SIG-M5 treated with dmso at 0.1 percent for 504 hours (cell line): ENCODE measurements at regions not wholly inside any gene's neighbourhood (a gene's known extent, or its start where the extent isn't known, plus 50 kb on each side); places are given as distances from the start of the nearest gene placed in this dataset.
"Not testable (repeated sequence)": the region's sequence is repeated elsewhere in the genome, so short reads cannot be mapped to it uniquely, and the experiment has no call there.

Source experiments
- DNase-seq: peaks from one replicate; lab custom pipeline; 2025; ENCODE audit not compliant: unreplicated experiment; lab: John Stamatoyannopoulos, UW

- DNase-seq: no peak
These were observed 925.3 kb upstream of the CDH10 start for GRCh38 chr5:25570067-25570583.

GRCh38 chr5:25568989-25569625 is 924.3 kb upstream of the CDH10 start:
- DNase-seq: no peak

- no peak for DNase-seq
These were observed 923.5 kb upstream of the CDH10 start for GRCh38 chr5:25568294-25568693.

DNA sequence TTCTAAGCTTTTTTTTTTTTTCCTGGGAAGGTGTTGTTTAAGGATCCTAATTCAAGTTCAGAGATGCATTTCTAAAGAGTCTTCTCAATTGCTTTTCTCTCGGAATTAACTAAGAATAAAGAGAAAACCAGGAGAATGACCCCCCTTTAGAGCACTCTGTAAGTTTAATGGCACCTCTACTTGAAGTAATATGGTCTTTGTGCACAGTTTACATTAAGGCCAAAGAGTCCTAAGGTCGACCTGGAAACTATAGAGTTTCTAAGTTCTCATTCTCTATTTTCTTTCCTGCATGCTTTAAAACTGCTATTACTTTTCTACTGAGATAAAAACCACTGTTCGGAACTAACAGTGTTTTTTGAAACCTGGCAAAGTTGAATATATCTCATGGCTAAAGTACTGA is 923.1 kb upstream of the CDH10 start:
- no peak for DNase-seq

DNA sequence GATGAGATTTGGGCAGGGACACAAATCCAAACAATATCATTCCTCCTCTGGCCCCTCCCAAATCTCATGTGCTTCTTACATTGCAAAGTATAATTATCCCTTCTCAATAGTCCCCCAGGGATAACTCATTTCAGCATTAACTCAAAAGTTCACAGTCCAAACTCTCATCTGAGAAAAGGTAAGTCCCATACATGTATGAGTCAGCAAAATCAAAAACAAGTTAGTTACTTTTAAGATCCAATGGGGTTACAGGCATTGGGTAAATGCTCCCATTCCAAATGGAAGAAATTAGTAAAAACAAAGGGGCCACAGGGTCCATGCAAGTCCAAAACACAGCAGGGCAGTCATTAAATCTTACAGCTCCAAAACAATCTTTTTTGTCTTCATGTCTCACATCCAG is 917.9 kb upstream of the CDH10 start:
- no peak for DNase-seq

GRCh38 chr5:25554077-25554476 is 909.3 kb upstream of the CDH10 start:
- no peak for DNase-seq

DNA sequence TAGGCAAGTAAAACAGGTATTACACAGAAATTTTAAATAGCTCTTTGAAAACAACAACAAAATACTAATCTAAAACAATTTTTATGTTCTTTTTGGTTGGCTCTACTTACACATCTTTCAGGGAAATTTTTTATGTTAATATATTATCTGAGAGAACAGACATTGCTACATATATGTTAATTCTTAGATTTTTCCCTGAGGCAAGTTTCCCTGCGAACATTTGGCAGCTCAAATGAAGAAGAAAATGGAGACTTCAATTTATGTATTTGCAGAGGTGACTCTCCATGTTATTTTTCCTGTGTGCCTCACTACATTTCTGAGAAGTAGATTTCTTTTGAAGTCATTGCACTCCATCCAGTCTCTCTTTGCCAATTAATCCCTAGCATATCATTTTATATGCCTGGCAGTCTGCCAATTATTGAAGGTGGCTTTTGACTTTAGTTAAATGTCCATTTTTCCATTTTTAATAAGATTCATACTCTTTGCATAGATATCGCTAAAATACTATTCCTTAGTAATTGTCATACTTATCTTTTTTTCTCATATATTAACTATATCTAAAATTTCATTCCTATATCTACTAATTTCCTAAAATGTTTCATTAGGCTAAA is 908.2 kb upstream of the CDH10 start:
- no peak for DNase-seq

DNA sequence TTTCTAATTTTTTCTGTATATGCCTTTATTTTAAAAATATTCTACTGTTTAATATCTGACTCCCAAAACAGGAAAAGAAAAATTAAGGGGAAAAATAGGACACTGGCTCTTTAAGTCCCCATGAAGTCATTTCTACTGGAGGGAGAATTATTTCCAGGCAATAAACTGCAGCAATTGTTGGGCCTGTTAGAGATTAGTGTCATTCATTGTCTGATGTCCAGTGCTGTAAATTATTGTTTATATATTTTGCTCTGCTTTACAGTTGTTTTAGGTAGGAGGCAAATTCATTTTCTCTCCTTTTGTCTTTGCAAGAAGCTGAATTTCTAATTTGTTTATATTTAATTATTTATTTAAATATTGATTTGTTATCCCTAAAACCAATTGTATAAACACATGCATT is 906.0 kb upstream of the CDH10 start:
- no peak for DNase-seq

DNA sequence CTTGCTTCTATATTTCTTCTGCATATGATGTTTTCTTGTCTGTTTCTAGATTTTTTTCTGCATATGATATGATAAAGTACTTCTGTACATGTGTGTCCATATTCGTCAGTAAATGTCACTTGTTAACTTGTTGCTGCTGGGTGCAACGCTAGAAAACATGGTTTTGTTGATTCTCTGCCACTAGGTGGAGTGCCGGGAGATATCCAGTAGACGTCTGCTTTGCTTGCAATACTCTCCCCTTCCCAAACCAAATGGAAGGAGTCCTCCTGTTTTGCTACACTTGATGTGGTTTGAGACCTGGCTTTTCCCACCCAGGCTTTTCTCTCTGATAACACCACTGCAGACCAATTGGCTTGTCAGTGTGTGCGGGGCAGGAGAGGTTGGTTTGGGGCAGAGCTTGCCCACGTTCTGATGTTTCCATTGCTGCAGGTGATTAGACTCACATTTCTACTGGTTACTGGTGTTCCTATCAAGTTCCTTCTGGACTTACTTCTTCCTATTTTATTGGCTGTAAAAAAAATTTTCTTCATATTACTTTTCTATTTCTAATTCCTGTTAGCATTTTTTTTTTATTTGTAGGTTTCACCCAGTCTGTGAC is 900.0 kb upstream of the CDH10 start:
- peak; percentile 53 for DNase-seq

- no peak for DNase-seq
These were observed 895.9 kb upstream of the CDH10 start for GRCh38 chr5:25540628-25541027.

- DNase-seq: no peak
These were observed 894.8 kb upstream of the CDH10 start for GRCh38 chr5:25539536-25539935.

- not testable (repeated sequence) for DNase-seq
These were observed 891.7 kb upstream of the CDH10 start for GRCh38 chr5:25536461-25536860.

DNA sequence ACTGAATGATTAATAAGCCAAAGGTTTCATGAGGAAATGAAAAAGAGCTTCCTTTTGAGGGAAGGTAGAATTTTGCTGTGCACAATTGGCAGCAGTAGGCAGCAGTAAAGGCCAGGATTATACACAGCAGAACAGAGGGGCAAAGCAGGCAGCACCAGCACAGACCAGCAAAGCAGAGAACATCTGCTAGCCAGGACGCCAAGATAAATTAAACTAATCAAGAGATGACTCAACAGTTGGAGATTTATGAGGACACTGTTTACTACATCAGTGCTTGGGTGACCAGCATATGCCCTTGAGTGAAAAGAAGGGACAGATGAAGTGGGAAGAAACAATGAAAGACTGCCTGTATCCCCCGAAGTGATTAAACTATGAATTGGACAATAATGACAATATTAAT is 871.4 kb upstream of the CDH10 start:
- no peak for DNase-seq

- DNase-seq: no peak
These were observed 870.7 kb upstream of the CDH10 start for GRCh38 chr5:25515525-25515924.

DNA sequence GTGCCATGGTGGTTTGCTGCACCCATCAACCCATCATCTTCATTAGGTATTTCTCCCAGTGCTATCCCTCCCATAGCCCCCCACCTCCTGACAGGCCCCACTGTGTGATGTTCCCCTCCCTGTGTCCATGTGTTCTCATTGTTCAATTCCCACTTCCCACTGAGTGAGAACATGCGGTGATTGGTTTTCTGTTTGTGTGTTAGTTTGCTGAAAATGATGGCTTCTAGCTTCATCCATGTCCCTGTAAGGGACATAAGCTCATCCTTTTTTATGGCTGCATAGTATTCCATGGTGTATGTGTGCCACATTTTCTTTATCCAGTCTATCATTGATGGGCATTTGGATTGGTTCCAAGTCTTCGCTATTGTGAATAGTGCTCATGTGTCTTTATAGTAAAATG is 865.9 kb upstream of the CDH10 start:
- not testable (repeated sequence) for DNase-seq

DNA sequence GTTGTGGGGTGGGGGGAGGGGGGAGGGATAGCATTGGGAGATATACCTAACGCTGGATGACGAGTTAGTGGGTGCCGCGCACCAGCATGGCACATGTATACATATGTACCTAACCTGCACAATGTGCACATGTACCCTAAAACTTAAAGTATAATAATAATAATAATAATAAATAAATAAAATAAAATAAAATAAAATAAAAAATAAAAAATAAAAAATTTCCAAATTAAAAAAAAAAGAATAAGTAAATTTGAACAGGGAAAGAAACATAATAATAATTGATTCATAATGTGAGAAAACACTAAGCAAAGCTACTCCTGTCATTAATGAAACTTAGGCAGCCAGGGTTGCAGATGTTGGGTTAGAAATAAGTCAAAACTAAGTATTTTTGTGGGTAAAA is 863.2 kb upstream of the CDH10 start:
- DNase-seq: not testable (repeated sequence)

- no peak for DNase-seq
These were observed 855.9 kb upstream of the CDH10 start for GRCh38 chr5:25500635-25501034.

DNA sequence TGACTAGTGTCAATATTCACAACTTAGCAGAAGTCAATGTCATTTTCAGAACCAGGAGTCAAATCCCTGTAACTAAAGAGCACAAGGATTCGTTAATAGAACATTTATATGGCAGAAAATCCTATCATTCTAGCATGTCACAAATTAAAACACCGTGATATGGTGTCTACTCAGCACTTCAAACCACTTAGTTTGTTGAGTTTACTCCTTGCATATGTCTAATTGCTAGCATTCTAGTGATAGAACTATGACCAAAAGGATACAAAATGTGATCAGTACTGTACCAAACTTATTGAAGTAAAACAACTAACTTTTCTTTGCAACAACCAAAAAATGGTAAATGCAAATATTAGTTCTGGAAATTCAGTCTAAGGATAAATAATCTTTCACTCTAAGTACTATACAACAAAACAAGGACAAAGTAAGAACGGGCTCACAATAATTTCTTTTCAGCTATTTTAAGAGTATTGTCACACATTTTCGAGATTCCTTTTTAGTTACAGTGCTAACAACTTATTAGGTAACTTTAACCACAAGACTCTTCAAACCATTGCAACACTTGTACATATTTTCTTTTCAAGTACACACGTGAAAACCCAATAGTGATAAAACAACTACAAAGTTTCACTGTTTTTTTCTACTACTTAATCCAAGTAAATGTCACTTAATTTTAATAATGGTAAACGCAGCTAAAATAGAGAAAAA is 845.2 kb upstream of the CDH10 start:
- DNase-seq: peak; percentile 73

DNA sequence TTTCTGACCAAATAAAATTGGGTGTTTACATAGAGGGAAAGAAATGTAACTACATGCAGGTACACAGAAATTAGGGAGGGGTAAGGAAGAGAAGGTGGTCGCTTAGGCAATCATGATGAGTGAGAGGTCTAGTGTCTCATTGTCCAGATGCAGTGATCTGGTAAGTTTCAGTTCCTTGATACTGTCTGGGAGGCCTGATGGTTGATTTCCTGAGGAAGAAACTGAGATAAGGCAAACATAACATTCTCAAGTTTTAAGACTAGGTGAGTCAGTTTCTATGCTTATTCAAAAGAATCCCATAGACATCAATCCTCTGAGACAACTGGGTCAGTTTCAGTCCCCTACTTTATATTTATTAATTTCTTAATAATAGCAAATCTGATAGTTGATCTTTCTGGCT is 843.3 kb upstream of the CDH10 start:
- no peak for DNase-seq

- no peak for DNase-seq
These were observed 839.6 kb upstream of the CDH10 start for GRCh38 chr5:25484391-25484790.

DNA sequence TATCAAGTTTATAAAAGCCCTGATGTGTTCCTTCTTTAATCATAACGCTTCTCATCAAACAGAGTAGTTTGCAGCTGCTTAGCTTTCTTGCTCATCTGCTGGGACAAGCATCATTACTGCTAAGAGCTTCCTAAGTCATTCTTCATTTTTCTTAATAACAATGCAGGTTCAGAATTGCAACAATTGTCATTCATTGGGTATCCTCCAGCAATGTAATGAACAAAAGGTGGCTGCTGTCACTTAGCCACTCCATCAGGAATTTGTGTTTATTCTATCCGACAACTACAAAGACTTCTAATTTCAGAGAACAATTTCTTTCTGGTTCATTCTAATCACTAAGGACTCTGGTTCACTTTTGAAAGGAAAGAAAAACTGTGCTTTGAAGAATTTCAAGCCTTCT is 836.7 kb upstream of the CDH10 start:
- DNase-seq: no peak

DNA sequence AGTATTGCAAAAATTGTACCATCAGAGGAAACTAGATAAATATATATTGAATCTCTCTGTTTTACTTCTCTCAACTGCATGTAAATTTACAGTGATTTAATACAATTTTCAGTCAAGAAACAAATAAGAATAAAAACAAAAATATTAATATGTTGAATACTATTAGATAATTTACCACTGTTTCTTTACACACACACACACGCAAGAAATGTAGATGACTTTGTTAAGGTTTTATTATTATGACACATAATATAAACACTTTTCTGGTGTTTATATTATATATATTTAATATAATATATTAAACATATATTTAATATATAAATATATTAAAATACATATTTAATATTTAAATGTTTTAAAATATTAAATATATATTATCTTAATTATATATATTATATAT is 814.3 kb upstream of the CDH10 start:
- no peak for DNase-seq
